ENCODE measurements at regions not wholly inside any gene's neighbourhood (a gene's known extent, or its start where the extent isn't known, plus 50 kb on each side); places are given as distances from the start of the nearest gene placed in this dataset.
A peak's percentile ranks its signal among the peaks of the same experiment; 100 is the strongest.
"Not testable (repeated sequence)": the region's sequence is repeated elsewhere in the genome, so short reads cannot be mapped to it uniquely, and the experiment has no call there.

- peaks cover 1% of the 10 kb centered on the region for H3K9me3 Mint-ChIP-seq
Observed at GRCh38 chr13:74562381-74562780, 428.2 kb upstream of the KLF12 start.

GRCh38 chr13:74561155-74561554, 427.0 kb upstream of the KLF12 start:
- Mint-ChIP-seq H3K4me1 (no peaks in the 10 kb centered on the region), H3K27ac (no peak overlapping the region), H3K9me3 (peaks cover 1% of the 10 kb centered on the region), H3K27me3 (peaks cover 2% of the 10 kb centered on the region), H3K4me3 (no peak overlapping the region), H3K36me3 (no peaks in the 10 kb centered on the region)
- DNase-seq (no peak), ATAC-seq (ENCODE audit: low read depth) (no peak)
- POLR2A ChIA-PET, result no interaction called here

More at GRCh38 chr13:74562381-74562780, 428.2 kb upstream of the KLF12 start:
- no peak for DNase-seq
- Mint-ChIP-seq H3K4me3 (no peak overlapping the region), H3K27ac (no peak overlapping the region), H3K27me3 (peaks cover 2% of the 10 kb centered on the region), H3K4me1 (no peaks in the 10 kb centered on the region), H3K36me3 (no peaks in the 10 kb centered on the region)
- ATAC-seq (ENCODE audit: low read depth), result no peak
- POLR2A ChIA-PET, result no interaction called here

DNA sequence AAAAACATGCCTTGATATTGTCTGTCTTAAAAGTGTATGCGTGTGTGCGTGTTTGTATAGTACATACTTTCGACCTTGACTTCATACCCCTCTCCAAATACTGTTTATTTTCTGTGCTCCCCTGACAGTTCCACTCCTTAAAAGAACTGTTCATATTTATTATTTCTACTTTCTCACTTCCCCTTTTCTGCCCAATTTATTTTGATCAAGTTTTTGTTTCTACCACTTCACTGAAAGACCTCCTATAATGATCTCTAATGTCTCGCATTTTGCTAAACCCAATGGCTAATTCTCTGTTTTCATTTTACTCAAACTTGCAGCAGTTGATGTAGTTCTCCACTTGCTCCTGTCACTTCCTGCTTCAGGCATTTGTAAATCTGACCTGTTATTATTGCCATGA, 426.1 kb upstream of the KLF12 start:
- peaks cover 2% of the 10 kb centered on the region for H3K27me3 Mint-ChIP-seq
- peaks cover 4% of the 10 kb centered on the region for H3K4me1 Mint-ChIP-seq
- no peak for ATAC-seq (ENCODE audit: low read depth)
- H3K4me3 Mint-ChIP-seq, result no peak overlapping the region
- no peak overlapping the region for H3K27ac Mint-ChIP-seq
- no peaks in the 10 kb centered on the region for H3K36me3 Mint-ChIP-seq
- peaks cover 1% of the 10 kb centered on the region for H3K9me3 Mint-ChIP-seq
- no peak for DNase-seq
- POLR2A ChIA-PET, result no interaction called here

DNA sequence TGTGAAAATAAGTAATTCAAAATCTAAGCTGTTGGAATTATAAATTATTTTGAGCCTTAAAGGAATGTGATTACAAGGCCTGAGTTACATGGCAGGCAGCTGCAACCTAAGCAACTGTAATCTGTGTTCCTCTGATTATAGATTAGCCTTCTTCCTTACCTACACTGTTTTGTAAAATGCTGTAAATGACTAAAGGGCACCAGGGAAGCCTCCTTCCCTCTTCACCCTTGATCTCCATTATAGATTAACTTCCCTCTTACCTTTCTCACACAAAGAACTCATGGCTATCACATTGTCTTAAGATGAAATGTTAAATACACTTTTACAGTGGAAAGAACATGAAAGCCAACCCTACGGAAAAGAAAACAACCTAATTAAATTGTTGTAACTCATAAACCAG, 423.7 kb upstream of the KLF12 start:
- ATAC-seq (ENCODE audit: low read depth) (no peak), DNase-seq (no peak)
- Mint-ChIP-seq H3K27me3 (no peaks in the 10 kb centered on the region), H3K36me3 (no peaks in the 10 kb centered on the region), H3K27ac (no peak overlapping the region), H3K9me3 (no peaks in the 10 kb centered on the region), H3K4me3 (no peak overlapping the region), H3K4me1 (peaks cover 9% of the 10 kb centered on the region)
- POLR2A ChIA-PET, result no interaction called here

DNA sequence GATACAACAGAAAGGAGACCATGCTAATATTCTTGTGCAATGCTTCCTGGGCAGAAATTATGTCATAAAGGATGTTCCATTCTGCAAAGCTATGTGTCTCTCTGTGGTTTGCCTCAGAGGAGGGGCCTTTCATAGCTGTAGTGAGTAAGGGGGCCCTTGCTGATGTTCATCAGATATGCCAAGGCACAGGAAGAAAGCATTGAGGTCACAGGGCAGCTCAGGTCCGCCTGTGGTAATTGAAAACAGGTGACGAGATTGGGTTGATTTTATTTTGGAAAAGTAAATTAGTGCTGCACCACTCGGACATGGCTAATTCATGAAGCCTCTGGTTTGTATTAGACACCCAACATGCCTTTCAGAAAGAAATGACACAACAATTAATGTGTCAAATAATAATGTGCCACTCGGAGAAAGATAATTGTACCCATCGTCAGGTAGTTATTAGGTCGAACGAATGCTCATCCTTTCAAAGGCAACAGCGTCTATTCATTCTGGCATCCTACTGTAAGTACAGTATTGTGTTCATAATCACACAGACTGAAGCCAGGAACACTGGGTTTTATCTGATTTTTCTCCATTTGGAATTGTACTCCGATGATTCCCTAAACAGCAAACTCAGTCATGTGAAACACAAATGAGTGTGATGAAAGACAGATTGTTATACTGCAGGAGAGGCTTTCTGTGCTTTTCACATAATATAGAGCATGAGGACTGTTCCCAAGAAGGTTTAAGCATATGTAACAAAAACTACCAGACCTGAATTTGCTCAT, 421.6 kb upstream of the KLF12 start:
- ATAC-seq (ENCODE audit: low read depth) (no peak), DNase-seq (no peak)
- POLR2A ChIA-PET, result no interaction called here
- Mint-ChIP-seq H3K4me1 (peaks cover 15% of the 10 kb centered on the region), H3K27me3 (no peaks in the 10 kb centered on the region), H3K4me3 (no peak overlapping the region), H3K9me3 (no peaks in the 10 kb centered on the region), H3K27ac (no peak overlapping the region), H3K36me3 (no peaks in the 10 kb centered on the region)

DNA sequence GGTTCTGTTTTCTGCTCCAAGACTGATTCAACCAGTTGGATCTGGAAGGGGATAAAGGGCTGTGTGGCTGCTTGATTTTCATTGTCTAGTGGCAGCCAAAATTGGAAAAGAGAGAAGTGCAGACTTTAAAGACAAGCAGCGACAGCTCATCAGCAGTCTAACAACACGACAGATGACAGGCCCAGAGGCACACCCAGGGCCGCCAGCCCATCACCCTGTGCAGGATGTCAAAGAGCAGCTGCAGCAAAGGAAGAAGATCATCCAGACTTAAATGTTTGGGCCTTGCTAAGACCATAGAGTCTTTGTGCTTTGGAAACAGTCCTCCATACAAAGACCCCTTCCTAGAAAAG, 421.0 kb upstream of the KLF12 start:
- H3K27me3 Mint-ChIP-seq, result no peaks in the 10 kb centered on the region
- H3K4me3 Mint-ChIP-seq, result peak overlapping the region; percentile 14
- DNase-seq (no peak), ATAC-seq (ENCODE audit: low read depth) (no peak)
- no peaks in the 10 kb centered on the region for H3K9me3 Mint-ChIP-seq
- H3K4me1 Mint-ChIP-seq, result peaks cover 19% of the 10 kb centered on the region
- POLR2A ChIA-PET, result no interaction called here
- H3K27ac Mint-ChIP-seq, result no peak overlapping the region
- H3K36me3 Mint-ChIP-seq, result no peaks in the 10 kb centered on the region

- no peak for DNase-seq
- POLR2A ChIA-PET, result no interaction called here
- H3K27ac Mint-ChIP-seq, result no peak overlapping the region
Observed at GRCh38 chr13:74554569-74555275, 420.5 kb upstream of the KLF12 start.

DNA sequence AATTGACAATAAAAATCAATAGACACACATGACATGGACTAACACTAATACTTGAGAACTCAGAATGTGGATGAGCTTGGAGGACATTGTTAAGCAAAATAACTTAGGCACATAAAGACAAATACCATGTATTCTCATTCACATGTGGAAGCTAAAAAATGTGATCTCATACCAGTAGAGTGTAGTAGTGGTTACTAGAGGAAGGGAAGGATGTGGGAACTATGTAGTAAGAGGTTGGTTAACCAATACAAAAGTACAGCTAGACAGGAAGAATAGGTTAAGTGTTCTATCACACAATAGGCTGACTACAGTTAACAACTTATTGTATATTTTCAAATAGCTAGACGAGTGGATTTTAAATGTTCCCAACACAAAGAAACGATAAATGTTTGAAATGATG, 415.8 kb upstream of the KLF12 start:
- Mint-ChIP-seq H3K4me3 (peak overlapping the region; percentile 54), H3K36me3 (peaks cover 1% of the 10 kb centered on the region), H3K4me1 (peaks cover 21% of the 10 kb centered on the region), H3K9me3 (no peaks in the 10 kb centered on the region), H3K27me3 (no peaks in the 10 kb centered on the region), H3K27ac (peak overlapping the region; percentile 67)
- DNase-seq (no peak), ATAC-seq (ENCODE audit: low read depth) (peak; percentile 99)
- POLR2A ChIA-PET, result interaction anchor here (0.6 kb wide), 1 partner anchor 489 kb away, joined by 4 read pairs; no protein-coding TSS in a partner anchor

More at GRCh38 chr13:74554569-74555275, 420.5 kb upstream of the KLF12 start:
- no peaks in the 10 kb centered on the region for H3K9me3 Mint-ChIP-seq
- H3K27me3 Mint-ChIP-seq, result no peaks in the 10 kb centered on the region
- H3K4me3 Mint-ChIP-seq, result no peak overlapping the region
- no peaks in the 10 kb centered on the region for H3K36me3 Mint-ChIP-seq
- peaks cover 24% of the 10 kb centered on the region for H3K4me1 Mint-ChIP-seq
- no peak for ATAC-seq (ENCODE audit: low read depth)

GRCh38 chr13:74536649-74537048, 402.4 kb upstream of the KLF12 start:
- H3K27me3 Mint-ChIP-seq; H3K4me3 Mint-ChIP-seq; POLR2A ChIA-PET; H3K9me3 Mint-ChIP-seq; H3K36me3 Mint-ChIP-seq; H3K4me1 Mint-ChIP-seq; H3K27ac Mint-ChIP-seq; ATAC-seq (ENCODE audit: low read depth); DNase-seq: not testable (repeated sequence)

DNA sequence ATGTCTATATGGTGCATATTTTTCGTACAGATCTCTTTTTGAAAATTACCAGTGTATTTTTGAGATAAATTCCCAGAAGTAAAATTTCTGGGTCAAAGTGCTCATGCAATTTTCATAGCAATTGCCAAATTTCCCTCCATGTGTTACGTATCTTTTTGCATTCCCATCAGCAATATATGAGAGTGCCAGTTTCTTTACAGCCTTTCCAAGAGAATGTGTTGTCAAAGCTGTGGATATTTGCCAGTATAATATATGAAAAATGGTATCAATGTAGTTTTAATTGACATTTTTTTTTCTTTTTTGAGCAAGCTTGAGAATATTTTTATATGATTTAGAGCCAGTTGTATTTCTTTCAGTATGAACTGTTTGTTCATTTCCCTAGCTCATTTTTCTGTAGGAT, 399.0 kb upstream of the KLF12 start:
- ATAC-seq (ENCODE audit: low read depth) (no peak), DNase-seq (no peak)
- Mint-ChIP-seq H3K27me3 (no peaks in the 10 kb centered on the region), H3K9me3 (no peaks in the 10 kb centered on the region), H3K27ac (no peak overlapping the region), H3K4me1 (no peaks in the 10 kb centered on the region), H3K36me3 (no peaks in the 10 kb centered on the region), H3K4me3 (no peak overlapping the region)
- POLR2A ChIA-PET, result no interaction called here

DNA sequence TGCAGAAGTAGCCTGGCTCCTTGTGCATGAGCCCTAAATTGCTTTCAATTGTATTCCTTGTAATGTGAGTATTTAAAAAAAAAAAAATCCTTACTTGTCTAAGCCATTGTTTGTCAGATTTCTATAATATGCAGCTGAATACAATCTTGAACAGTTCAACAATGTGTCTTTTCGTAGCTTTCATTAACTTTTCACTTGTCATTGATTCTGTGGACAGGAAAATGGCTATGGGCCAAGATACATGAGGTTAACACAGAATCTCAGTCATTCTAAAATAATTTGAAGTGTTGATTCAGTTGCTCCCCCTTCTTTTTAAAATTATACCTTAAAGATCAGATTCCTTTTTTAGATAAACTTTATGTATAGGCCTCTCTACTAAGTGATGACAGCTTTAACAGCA, 395.8 kb upstream of the KLF12 start:
- no peaks in the 10 kb centered on the region for H3K9me3 Mint-ChIP-seq
- H3K27me3 Mint-ChIP-seq, result peaks cover 2% of the 10 kb centered on the region
- ATAC-seq (ENCODE audit: low read depth) (no peak), DNase-seq (no peak)
- POLR2A ChIA-PET, result no interaction called here
- H3K4me1 Mint-ChIP-seq, result no peaks in the 10 kb centered on the region
- H3K27ac Mint-ChIP-seq, result no peak overlapping the region
- no peaks in the 10 kb centered on the region for H3K36me3 Mint-ChIP-seq
- H3K4me3 Mint-ChIP-seq, result no peak overlapping the region

- no peak for ATAC-seq (ENCODE audit: low read depth)
- H3K36me3 Mint-ChIP-seq, result no peaks in the 10 kb centered on the region
- POLR2A ChIA-PET, result no interaction called here
- H3K4me1 Mint-ChIP-seq, result no peaks in the 10 kb centered on the region
- no peak for DNase-seq
- no peaks in the 10 kb centered on the region for H3K9me3 Mint-ChIP-seq
- H3K27me3 Mint-ChIP-seq, result peaks cover 2% of the 10 kb centered on the region
- no peak overlapping the region for H3K4me3 Mint-ChIP-seq
- H3K27ac Mint-ChIP-seq, result no peak overlapping the region
Observed at GRCh38 chr13:74528734-74529513, 394.7 kb upstream of the KLF12 start.

DNA sequence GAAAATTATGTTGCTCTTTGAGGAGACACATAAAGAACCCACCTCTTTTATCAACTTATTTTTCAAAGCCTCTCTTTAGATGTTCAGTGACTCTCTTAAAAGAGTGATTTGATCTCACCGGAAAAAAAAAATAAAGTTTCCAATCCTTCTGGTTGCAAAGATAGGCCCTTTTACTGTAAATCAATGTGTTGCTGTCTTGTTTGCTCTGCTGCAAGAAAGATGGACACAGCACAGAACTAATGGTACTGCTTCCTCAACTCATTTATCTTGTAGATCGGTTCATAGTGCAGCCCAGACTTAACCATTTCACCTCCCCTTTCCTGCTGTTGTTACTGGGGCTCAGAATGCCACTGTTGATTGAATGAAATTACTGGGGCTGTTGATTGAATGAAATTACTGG, 388.9 kb upstream of the KLF12 start:
- POLR2A ChIA-PET, result no interaction called here
- Mint-ChIP-seq H3K27ac (no peak overlapping the region), H3K4me1 (no peaks in the 10 kb centered on the region), H3K9me3 (peaks cover 3% of the 10 kb centered on the region), H3K36me3 (no peaks in the 10 kb centered on the region), H3K27me3 (peaks cover 4% of the 10 kb centered on the region), H3K4me3 (no peak overlapping the region)
- no peak for DNase-seq
- no peak for ATAC-seq (ENCODE audit: low read depth)

DNA sequence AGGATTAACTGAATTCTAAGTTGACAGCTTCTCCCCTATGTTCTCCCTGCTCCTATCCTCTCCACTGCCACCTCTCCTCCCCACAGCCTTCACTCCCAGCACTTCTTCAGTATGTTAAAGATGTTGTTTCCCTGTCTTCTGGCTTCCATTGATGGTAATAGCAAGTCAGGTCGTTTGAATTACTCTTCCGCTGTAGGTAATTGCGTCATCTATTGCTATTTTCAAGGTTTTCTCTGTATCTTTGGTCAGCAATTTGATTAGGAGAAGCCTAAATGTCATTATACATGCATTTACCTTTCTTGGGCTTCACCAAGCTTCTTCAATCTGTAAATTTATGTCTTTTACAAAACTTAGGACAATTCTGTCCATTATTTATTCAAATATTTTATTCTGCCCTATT, 377.3 kb upstream of the KLF12 start:
- ATAC-seq (ENCODE audit: low read depth), result no peak
- POLR2A ChIA-PET, result no interaction called here
- no peaks in the 10 kb centered on the region for H3K36me3 Mint-ChIP-seq
- DNase-seq, result no peak
- H3K9me3 Mint-ChIP-seq, result peaks cover 5% of the 10 kb centered on the region
- H3K4me1 Mint-ChIP-seq, result no peaks in the 10 kb centered on the region
- H3K4me3 Mint-ChIP-seq, result no peak overlapping the region
- no peak overlapping the region for H3K27ac Mint-ChIP-seq
- peaks cover 2% of the 10 kb centered on the region for H3K27me3 Mint-ChIP-seq

Measured in activated naive CD8-positive, alpha-beta T cell treated with anti-CD3 and anti-CD28 coated beads, Interleukin-2, amount 10 ng/mL, durations not matched to agents 7 days and 5 days (primary cell).